C4-2B (cell line): ENCODE measurements at regions not wholly inside any gene's neighbourhood (a gene's known extent, or its start where the extent isn't known, plus 50 kb on each side); places are given as distances from the start of the nearest gene placed in this dataset.

ENCODE experiments used
- CTCF ChIP-seq: fragments of 450-650 bp; conservative IDR thresholded peaks from 2 replicates; pipeline ENCODE4 v1.5.1; 2017; ENCODE audit warnings: mild to moderate bottlenecking
- ZFX ChIP-seq: fragments of 450-650 bp; IDR thresholded peaks from 2 replicates; pipeline ENCODE4 v1.6.1; 2017

- TF ChIP-seq CTCF (no peak), ZFX (no peak)
These were observed 224.8 kb upstream of the CHORDC1 start for GRCh38 chr11:90447618-90448017.
